ENCODE measurements at regions not wholly inside any gene's neighbourhood (a gene's known extent, or its start where the extent isn't known, plus 50 kb on each side); places are given as distances from the start of the nearest gene placed in this dataset.

- no peak overlapping the region for H3K27ac Mint-ChIP-seq
- H3K4me1 Mint-ChIP-seq, result no peaks in the 10 kb centered on the region
- ATAC-seq, result no peak
- no peak for DNase-seq
- no peak overlapping the region for H3K4me3 Mint-ChIP-seq
- H3K9me3 Mint-ChIP-seq, result peaks cover 0 to 11% (median 0%) of the 10 kb centered on the region in 9 donors
- POLR2A ChIA-PET, result no interaction called here
- H3K27me3 Mint-ChIP-seq, result peaks cover 0 to 17% (median 5%) of the 10 kb centered on the region in 5 donors
- H3K36me3 Mint-ChIP-seq, result peaks cover 0 to 3% (median 0%) of the 10 kb centered on the region in 3 donors
Observed at GRCh38 chr10:29895456-29895855, 163.9 kb downstream of the JCAD start.

GRCh38 chr10:29888321-29888720, 171.1 kb downstream of the JCAD start:
- H3K27ac Mint-ChIP-seq, result no peak overlapping the region
- no peak for ATAC-seq
- peaks cover 0 to 1% (median 0%) of the 10 kb centered on the region in 9 donors for H3K9me3 Mint-ChIP-seq
- no peaks in the 10 kb centered on the region for H3K36me3 Mint-ChIP-seq
- peaks cover 0 to 7% (median 3%) of the 10 kb centered on the region in 5 donors for H3K27me3 Mint-ChIP-seq
- H3K4me3 Mint-ChIP-seq, result no peak overlapping the region
- POLR2A ChIA-PET, result no interaction called here
- peaks cover 0 to 2% (median 0%) of the 10 kb centered on the region in 4 donors for H3K4me1 Mint-ChIP-seq
- DNase-seq, result no peak

GRCh38 chr10:29886299-29886698, 173.1 kb downstream of the JCAD start:
- ATAC-seq, result no peak
- no peaks in the 10 kb centered on the region for H3K9me3 Mint-ChIP-seq
- no peak overlapping the region for H3K27ac Mint-ChIP-seq
- H3K4me1 Mint-ChIP-seq, result peaks cover 0 to 2% (median 0%) of the 10 kb centered on the region in 4 donors
- POLR2A ChIA-PET, result no interaction called here
- DNase-seq, result no peak
- H3K36me3 Mint-ChIP-seq, result no peaks in the 10 kb centered on the region
- peak overlapping the region in 1 of 10 donors; percentile 25 for H3K4me3 Mint-ChIP-seq
- H3K27me3 Mint-ChIP-seq, result peaks cover 0 to 10% (median 3%) of the 10 kb centered on the region in 5 donors

- ATAC-seq, result no peak
- POLR2A ChIA-PET, result no interaction called here
- Mint-ChIP-seq H3K4me1 (peaks cover 0 to 2% (median 0%) of the 10 kb centered on the region in 4 donors), H3K27me3 (peaks cover 3 to 23% (median 7%) of the 10 kb centered on the region in 5 donors), H3K27ac (no peak overlapping the region), H3K4me3 (no peak overlapping the region), H3K36me3 (no peaks in the 10 kb centered on the region), H3K9me3 (no peaks in the 10 kb centered on the region)
- DNase-seq, result no peak
Observed at GRCh38 chr10:29883231-29883630, 176.2 kb downstream of the JCAD start.

GRCh38 chr10:29882766-29883165, 176.6 kb downstream of the JCAD start:
- H3K27ac Mint-ChIP-seq, result no peak overlapping the region
- POLR2A ChIA-PET, result no interaction called here
- H3K9me3 Mint-ChIP-seq, result no peaks in the 10 kb centered on the region
- no peak for ATAC-seq
- H3K27me3 Mint-ChIP-seq, result peaks cover 3 to 27% (median 9%) of the 10 kb centered on the region in 5 donors
- DNase-seq, result no peak
- peaks cover 0 to 2% (median 0%) of the 10 kb centered on the region in 4 donors for H3K4me1 Mint-ChIP-seq
- no peaks in the 10 kb centered on the region for H3K36me3 Mint-ChIP-seq
- H3K4me3 Mint-ChIP-seq, result no peak overlapping the region

- POLR2A ChIA-PET, result no interaction called here
- DNase-seq (no peak), ATAC-seq (no peak)
- H3K27me3 Mint-ChIP-seq, result peaks cover 3 to 37% (median 14%) of the 10 kb centered on the region in 5 donors
- no peaks in the 10 kb centered on the region for H3K9me3 Mint-ChIP-seq
- no peak overlapping the region for H3K4me3 Mint-ChIP-seq
- no peak overlapping the region for H3K27ac Mint-ChIP-seq
- peaks cover 0 to 2% (median 0%) of the 10 kb centered on the region in 4 donors for H3K4me1 Mint-ChIP-seq
- H3K36me3 Mint-ChIP-seq, result no peaks in the 10 kb centered on the region
Observed at GRCh38 chr10:29881811-29882210, 177.6 kb downstream of the JCAD start.

- POLR2A ChIA-PET, result no interaction called here
- no peak overlapping the region for H3K27ac Mint-ChIP-seq
- H3K4me3 Mint-ChIP-seq, result no peak overlapping the region
- H3K27me3 Mint-ChIP-seq, result peaks cover 3 to 41% (median 18%) of the 10 kb centered on the region in 5 donors
- no peak for DNase-seq
- no peaks in the 10 kb centered on the region for H3K9me3 Mint-ChIP-seq
- no peak for ATAC-seq
- peaks cover 0 to under 1% (median 0%) of the 10 kb centered on the region in 4 donors for H3K4me1 Mint-ChIP-seq
- H3K36me3 Mint-ChIP-seq, result no peaks in the 10 kb centered on the region
Observed at GRCh38 chr10:29881336-29881771, 178.0 kb downstream of the JCAD start.

GRCh38 chr10:29880856-29881255, 178.5 kb downstream of the JCAD start:
- no peaks in the 10 kb centered on the region for H3K36me3 Mint-ChIP-seq
- peaks cover 3 to 46% (median 20%) of the 10 kb centered on the region in 5 donors for H3K27me3 Mint-ChIP-seq
- no peak overlapping the region for H3K4me3 Mint-ChIP-seq
- H3K27ac Mint-ChIP-seq, result no peak overlapping the region
- POLR2A ChIA-PET, result no interaction called here
- no peak for ATAC-seq
- H3K9me3 Mint-ChIP-seq, result no peaks in the 10 kb centered on the region
- DNase-seq, result no peak
- no peaks in the 10 kb centered on the region for H3K4me1 Mint-ChIP-seq

GRCh38 chr10:29879862-29880261, 179.5 kb downstream of the JCAD start:
- H3K27ac Mint-ChIP-seq, result no peak overlapping the region
- no peaks in the 10 kb centered on the region for H3K36me3 Mint-ChIP-seq
- peaks cover 3 to 53% (median 22%) of the 10 kb centered on the region in 5 donors for H3K27me3 Mint-ChIP-seq
- ATAC-seq (no peak), DNase-seq (no peak)
- H3K9me3 Mint-ChIP-seq, result no peaks in the 10 kb centered on the region
- POLR2A ChIA-PET, result no interaction called here
- H3K4me1 Mint-ChIP-seq, result no peaks in the 10 kb centered on the region
- no peak overlapping the region for H3K4me3 Mint-ChIP-seq

- H3K4me3 Mint-ChIP-seq, result no peak overlapping the region
- H3K36me3 Mint-ChIP-seq, result no peaks in the 10 kb centered on the region
- no peaks in the 10 kb centered on the region for H3K4me1 Mint-ChIP-seq
- peaks cover 3 to 47% (median 20%) of the 10 kb centered on the region in 5 donors for H3K27me3 Mint-ChIP-seq
- POLR2A ChIA-PET, result no interaction called here
- no peak overlapping the region for H3K27ac Mint-ChIP-seq
- H3K9me3 Mint-ChIP-seq, result no peaks in the 10 kb centered on the region
- ATAC-seq (no peak), DNase-seq (no peak)
Observed at GRCh38 chr10:29878492-29878891, 180.9 kb downstream of the JCAD start.

GRCh38 chr10:29877793-29878491, 181.4 kb downstream of the JCAD start:
- H3K27ac Mint-ChIP-seq, result no peak overlapping the region
- no peak for ATAC-seq
- no peak for DNase-seq
- H3K4me1 Mint-ChIP-seq, result no peaks in the 10 kb centered on the region
- no peaks in the 10 kb centered on the region for H3K36me3 Mint-ChIP-seq
- H3K9me3 Mint-ChIP-seq, result no peaks in the 10 kb centered on the region
- H3K4me3 Mint-ChIP-seq, result no peak overlapping the region
- peaks cover 3 to 43% (median 19%) of the 10 kb centered on the region in 5 donors for H3K27me3 Mint-ChIP-seq
- POLR2A ChIA-PET, result no interaction called here

- DNase-seq (no peak), ATAC-seq (no peak)
- H3K4me1 Mint-ChIP-seq, result no peaks in the 10 kb centered on the region
- H3K4me3 Mint-ChIP-seq, result no peak overlapping the region
- no peaks in the 10 kb centered on the region for H3K36me3 Mint-ChIP-seq
- H3K27ac Mint-ChIP-seq, result no peak overlapping the region
- H3K9me3 Mint-ChIP-seq, result peaks cover 0 to 2% (median 0%) of the 10 kb centered on the region in 9 donors
- peaks cover 3 to 43% (median 19%) of the 10 kb centered on the region in 5 donors for H3K27me3 Mint-ChIP-seq
- POLR2A ChIA-PET, result no interaction called here
Observed at GRCh38 chr10:29876008-29876555, 183.3 kb downstream of the JCAD start.

GRCh38 chr10:29874606-29875269, 184.6 kb downstream of the JCAD start:
- no peak for ATAC-seq
- Mint-ChIP-seq H3K4me3 (no peak overlapping the region), H3K36me3 (no peaks in the 10 kb centered on the region), H3K4me1 (peaks cover 0 to 2% (median 0%) of the 10 kb centered on the region in 4 donors), H3K27me3 (peaks cover 3 to 37% (median 21%) of the 10 kb centered on the region in 5 donors), H3K27ac (no peak overlapping the region), H3K9me3 (peaks cover 0 to 14% (median 0%) of the 10 kb centered on the region in 9 donors)
- POLR2A ChIA-PET, result no interaction called here
- DNase-seq, result no peak
